K562 (cell line): ENCODE measurements at regions not wholly inside any gene's neighbourhood (a gene's known extent, or its start where the extent isn't known, plus 50 kb on each side); places are given as distances from the start of the nearest gene placed in this dataset.

Source experiments
- CTCF ChIP-seq, 3 experiments: IDR thresholded peaks in 2 of 3; conservative IDR thresholded peaks in 1 of 3; 2 replicates each; pipeline ENCODE4 v1.5.1; 2011 to 2012; ENCODE audit warnings: low read length in 3 of 3, mild to moderate bottlenecking in 3 of 3, control low read depth in 2 of 3, improper control_type of control experiment in 1 of 3, inconsistent platforms in 1 of 3, low read depth in 1 of 3, mixed read lengths in 1 of 3, moderate library complexity in 1 of 3; ENCODE audit not compliant: insufficient read depth in 2 of 3
- ELF1 ChIP-seq: fragments of 200-800 bp; sonication (Bioruptor generic); IDR thresholded peaks from 2 replicates; pipeline ENCODE4 v1.6.1; 2016; ENCODE audit warnings: missing genetic modification characterization, missing compliant biosample characterization
- ETV6 ChIP-seq, 3 experiments: fragments of 150-350 bp in 1 of 3; sonication (generic) in 1 of 3; formaldehyde crosslinking in 1 of 3; IDR thresholded peaks; 2 replicates each; pipeline versions ENCODE4 v1.6.1 to v1.8.0; 2014 to 2022; ENCODE audit warnings: borderline replicate concordance in 2 of 3, low read depth in 2 of 3, antibody characterized with exemption in 1 of 3, low read length in 1 of 3, mild to moderate bottlenecking in 1 of 3, missing genetic modification reagents in 1 of 3
- MAFG ChIP-seq: fragments of 450-650 bp; conservative IDR thresholded peaks from 2 replicates; pipeline ENCODE4 v1.6.1; 2016; ENCODE audit warnings: missing genetic modification characterization, missing compliant biosample characterization
- MAX ChIP-seq: sonication (generic); formaldehyde crosslinking; IDR thresholded peaks from 2 replicates; pipeline ENCODE4 v1.9.0; 2022; ENCODE audit warnings: mild to moderate bottlenecking, missing genetic modification reagents
- REST ChIP-seq, 2 experiments: fragments of 450-650 bp; formaldehyde crosslinking in 1 of 2; IDR thresholded peaks; 2 replicates each; pipeline versions ENCODE4 v1.4.0 to v1.6.1; 2014 to 2020; ENCODE audit warnings: mild to moderate bottlenecking in 2 of 2, borderline replicate concordance in 1 of 2, low read depth in 1 of 2
- SMAD1 ChIP-seq: fragments of 150-350 bp; IDR thresholded peaks from 2 replicates; pipeline ENCODE4 v1.6.1; 2014; ENCODE audit warnings: low read length, low read depth; ENCODE audit not compliant: partially characterized antibody
- TAF1 ChIP-seq: IDR thresholded peaks from 2 replicates; pipeline ENCODE4 v1.6.1; 2011; ENCODE audit warnings: mild to moderate bottlenecking, low read length, moderate library complexity; ENCODE audit not compliant: insufficient read depth, control insufficient read depth, severe bottlenecking; ENCODE audit errors: extremely low read depth

- TF ChIP-seq REST (IDR thresholded peaks at IDR 0.05; ENCODE audit: borderline replicate concordance) (no peak), REST (CRISPR knock-in tag; IDR thresholded peaks at IDR 0.05; ENCODE audit: low read depth) (no peak), ELF1 (tag) (no peak), CTCF (IDR thresholded peaks at IDR 0.05 in 2 of 3, conservative IDR thresholded peaks at IDR 0.05 in 1 of 3; ENCODE audit: insufficient read depth in 2 of 3, low read depth in 1 of 3, low read length in 3 of 3) (no peak), TAF1 (no peak), ETV6 (IDR thresholded peaks at IDR 0.05; ENCODE audit: borderline replicate concordance in 1 of 2, low read depth in 2 of 2, low read length in 1 of 2) (no peak), ETV6 (CRISPR knock-in tag; IDR thresholded peaks at IDR 0.05; ENCODE audit: borderline replicate concordance) (no peak), SMAD1 (no peak), MAFG (no peak), MAX (CRISPR knock-in tag) (no peak)
Observed at GRCh38 chr12:5293773-5294172, 138.1 kb upstream of the NTF3 start.
